ENCODE measurements at regions not wholly inside any gene's neighbourhood (a gene's known extent, or its start where the extent isn't known, plus 50 kb on each side); places are given as distances from the start of the nearest gene placed in this dataset.

DNA sequence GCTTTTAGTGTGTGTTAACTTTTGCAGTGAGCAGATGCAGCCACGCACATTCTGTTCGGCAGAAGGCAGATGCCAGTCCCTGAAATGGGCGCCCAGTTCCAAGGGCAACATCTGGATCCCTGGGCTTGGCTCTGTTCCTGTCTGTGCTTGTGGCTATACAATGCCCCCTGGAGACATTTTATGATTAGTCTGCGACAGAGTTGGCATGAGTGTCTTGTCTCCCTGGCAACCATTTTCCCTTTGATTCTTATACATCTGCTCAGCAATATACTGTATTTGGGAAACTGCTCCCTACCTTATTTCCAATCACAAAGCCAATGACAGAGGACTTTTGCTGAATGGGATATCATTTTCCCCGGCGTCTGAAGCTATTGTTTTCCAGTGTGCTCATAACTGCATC, 1629.5 kb upstream of the GOT2 start:
- TF ChIP-seq, protein P1, sequence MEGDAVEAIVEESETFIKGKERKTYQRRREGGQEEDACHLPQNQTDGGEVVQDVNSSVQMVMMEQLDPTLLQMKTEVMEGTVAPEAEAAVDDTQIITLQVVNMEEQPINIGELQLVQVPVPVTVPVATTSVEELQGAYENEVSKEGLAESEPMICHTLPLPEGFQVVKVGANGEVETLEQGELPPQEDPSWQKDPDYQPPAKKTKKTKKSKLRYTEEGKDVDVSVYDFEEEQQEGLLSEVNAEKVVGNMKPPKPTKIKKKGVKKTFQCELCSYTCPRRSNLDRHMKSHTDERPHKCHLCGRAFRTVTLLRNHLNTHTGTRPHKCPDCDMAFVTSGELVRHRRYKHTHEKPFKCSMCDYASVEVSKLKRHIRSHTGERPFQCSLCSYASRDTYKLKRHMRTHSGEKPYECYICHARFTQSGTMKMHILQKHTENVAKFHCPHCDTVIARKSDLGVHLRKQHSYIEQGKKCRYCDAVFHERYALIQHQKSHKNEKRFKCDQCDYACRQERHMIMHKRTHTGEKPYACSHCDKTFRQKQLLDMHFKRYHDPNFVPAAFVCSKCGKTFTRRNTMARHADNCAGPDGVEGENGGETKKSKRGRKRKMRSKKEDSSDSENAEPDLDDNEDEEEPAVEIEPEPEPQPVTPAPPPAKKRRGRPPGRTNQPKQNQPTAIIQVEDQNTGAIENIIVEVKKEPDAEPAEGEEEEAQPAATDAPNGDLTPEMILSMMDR (conservative IDR thresholded peaks at IDR 0.05; ENCODE audit: low read depth in 2 of 2), result no peak
- no peak for TF ChIP-seq NANOG (IDR thresholded peaks at IDR 0.05; ENCODE audit: borderline replicate concordance)
- TF ChIP-seq EZH2 (IDR thresholded peaks at IDR 0.05; ENCODE audit: low read depth, unreplicated experiment), result no peak
- TF ChIP-seq, protein P2, sequence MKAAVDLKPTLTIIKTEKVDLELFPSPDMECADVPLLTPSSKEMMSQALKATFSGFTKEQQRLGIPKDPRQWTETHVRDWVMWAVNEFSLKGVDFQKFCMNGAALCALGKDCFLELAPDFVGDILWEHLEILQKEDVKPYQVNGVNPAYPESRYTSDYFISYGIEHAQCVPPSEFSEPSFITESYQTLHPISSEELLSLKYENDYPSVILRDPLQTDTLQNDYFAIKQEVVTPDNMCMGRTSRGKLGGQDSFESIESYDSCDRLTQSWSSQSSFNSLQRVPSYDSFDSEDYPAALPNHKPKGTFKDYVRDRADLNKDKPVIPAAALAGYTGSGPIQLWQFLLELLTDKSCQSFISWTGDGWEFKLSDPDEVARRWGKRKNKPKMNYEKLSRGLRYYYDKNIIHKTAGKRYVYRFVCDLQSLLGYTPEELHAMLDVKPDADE (IDR thresholded peaks at IDR 0.05), result no peak
- TF ChIP-seq, protein P3, sequence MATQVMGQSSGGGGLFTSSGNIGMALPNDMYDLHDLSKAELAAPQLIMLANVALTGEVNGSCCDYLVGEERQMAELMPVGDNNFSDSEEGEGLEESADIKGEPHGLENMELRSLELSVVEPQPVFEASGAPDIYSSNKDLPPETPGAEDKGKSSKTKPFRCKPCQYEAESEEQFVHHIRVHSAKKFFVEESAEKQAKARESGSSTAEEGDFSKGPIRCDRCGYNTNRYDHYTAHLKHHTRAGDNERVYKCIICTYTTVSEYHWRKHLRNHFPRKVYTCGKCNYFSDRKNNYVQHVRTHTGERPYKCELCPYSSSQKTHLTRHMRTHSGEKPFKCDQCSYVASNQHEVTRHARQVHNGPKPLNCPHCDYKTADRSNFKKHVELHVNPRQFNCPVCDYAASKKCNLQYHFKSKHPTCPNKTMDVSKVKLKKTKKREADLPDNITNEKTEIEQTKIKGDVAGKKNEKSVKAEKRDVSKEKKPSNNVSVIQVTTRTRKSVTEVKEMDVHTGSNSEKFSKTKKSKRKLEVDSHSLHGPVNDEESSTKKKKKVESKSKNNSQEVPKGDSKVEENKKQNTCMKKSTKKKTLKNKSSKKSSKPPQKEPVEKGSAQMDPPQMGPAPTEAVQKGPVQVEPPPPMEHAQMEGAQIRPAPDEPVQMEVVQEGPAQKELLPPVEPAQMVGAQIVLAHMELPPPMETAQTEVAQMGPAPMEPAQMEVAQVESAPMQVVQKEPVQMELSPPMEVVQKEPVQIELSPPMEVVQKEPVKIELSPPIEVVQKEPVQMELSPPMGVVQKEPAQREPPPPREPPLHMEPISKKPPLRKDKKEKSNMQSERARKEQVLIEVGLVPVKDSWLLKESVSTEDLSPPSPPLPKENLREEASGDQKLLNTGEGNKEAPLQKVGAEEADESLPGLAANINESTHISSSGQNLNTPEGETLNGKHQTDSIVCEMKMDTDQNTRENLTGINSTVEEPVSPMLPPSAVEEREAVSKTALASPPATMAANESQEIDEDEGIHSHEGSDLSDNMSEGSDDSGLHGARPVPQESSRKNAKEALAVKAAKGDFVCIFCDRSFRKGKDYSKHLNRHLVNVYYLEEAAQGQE (IDR thresholded peaks at IDR 0.05; ENCODE audit: unreplicated experiment), result no peak
- TF ChIP-seq CREB1 (CRISPR knock-in tag; IDR thresholded peaks at IDR 0.05; ENCODE audit: low read depth), result no peak
- no peak for TF ChIP-seq POLR2AphosphoS5 (IDR thresholded peaks at IDR 0.05; ENCODE audit: low read depth)
- no peak for TF ChIP-seq EZH2phosphoT487 (IDR thresholded peaks at IDR 0.05; ENCODE audit: unreplicated experiment)
- no peak for TF ChIP-seq JUNB (IDR thresholded peaks at IDR 0.05; ENCODE audit: unreplicated experiment)
